AG04450 (cell line): ENCODE measurements at regions not wholly inside any gene's neighbourhood (a gene's known extent, or its start where the extent isn't known, plus 50 kb on each side); places are given as distances from the start of the nearest gene placed in this dataset.

ENCODE experiments used
- CTCF ChIA-PET: fragments of 300-600, 350-600 bp; formaldehyde crosslinking; extraction: SDS; loops from one replicate; lab custom pipeline; 2022; ENCODE audit warnings: antibody characterized with exemption, inconsistent platforms; lab: Charles Lee
- POLR2A ChIA-PET: fragments of 350-600 bp; formaldehyde crosslinking; extraction: SDS; loops from one replicate; lab custom pipeline; 2021; ENCODE audit warnings: antibody characterized with exemption, inconsistent platforms; lab: Yijun Ruan, JAX
- DNase-seq: peaks from one replicate; pipeline ENCODE4 v3.0.0-alpha.2; 2011; ENCODE audit warnings: low read depth, low spot score
- H3K27ac ChIP-seq: one replicate; pipeline ENCODE4 v1.5.1; 2012; ENCODE audit warnings: low read depth, low read length, control low read depth
- H3K27me3 ChIP-seq: one replicate; pipeline ENCODE4 v1.6.0; 2012; ENCODE audit warnings: low read length; ENCODE audit not compliant: control insufficient read depth, insufficient read depth
- H3K4me3 ChIP-seq: 2 replicates; pipeline ENCODE4 v1.5.1; 2011; ENCODE audit warnings: mild to moderate bottlenecking, low read depth, low read length, control low read depth
- H3K9me3 ChIP-seq: 2 replicates; pipeline ENCODE4 v1.5.1; 2012; ENCODE audit warnings: low read length; ENCODE audit not compliant: control insufficient read depth, insufficient read depth
- CTCF ChIP-seq: IDR thresholded peaks from 2 replicates; pipeline ENCODE4 v1.5.1; 2011; ENCODE audit warnings: low read depth, low read length, control low read depth, inconsistent platforms

GRCh38 chr11:104657083-104657482 is 241.2 kb downstream of the CASP12 start:
- ChIA-PET POLR2A (no interaction called here), CTCF (no interaction called here)
- TF ChIP-seq CTCF = no peak
- H3K9me3 ChIP-seq = no peaks in the 10 kb centered on the region; the same call in 1 of the 2 replicates
- no peak overlapping the region for H3K4me3 ChIP-seq
- DNase-seq = no peak
- no peaks in the 10 kb centered on the region for H3K27me3 ChIP-seq
- no peak overlapping the region for H3K27ac ChIP-seq

GRCh38 chr11:104655066-104655465 is 243.2 kb downstream of the CASP12 start:
- CTCF ChIA-PET = no interaction called here
- no peak overlapping the region for H3K4me3 ChIP-seq
- no peak for TF ChIP-seq CTCF
- H3K9me3 ChIP-seq = peaks cover 5% of the 10 kb centered on the region
- H3K27me3 ChIP-seq = no peaks in the 10 kb centered on the region
- POLR2A ChIA-PET = no interaction called here
- H3K27ac ChIP-seq = no peak overlapping the region
- no peak for DNase-seq

- CTCF ChIA-PET = no interaction called here
These were observed 244.0 kb downstream of the CASP12 start for GRCh38 chr11:104654181-104654813.

GRCh38 chr11:104653407-104653806 is 244.9 kb downstream of the CASP12 start:
- Histone ChIP-seq H3K27me3 (no peaks in the 10 kb centered on the region), H3K27ac (no peak overlapping the region), H3K4me3 (no peak overlapping the region), H3K9me3 (peaks cover 5% of the 10 kb centered on the region)
- no peak for DNase-seq
- CTCF ChIA-PET = no interaction called here
- POLR2A ChIA-PET = no interaction called here
- no peak for TF ChIP-seq CTCF

More at GRCh38 chr11:104654181-104654813, 244.0 kb downstream of the CASP12 start:
- Histone ChIP-seq H3K27ac (no peak overlapping the region), H3K27me3 (no peaks in the 10 kb centered on the region), H3K9me3 (peaks cover 5% of the 10 kb centered on the region), H3K4me3 (no peak overlapping the region)
- POLR2A ChIA-PET = no interaction called here
- TF ChIP-seq CTCF = no peak
- no peak for DNase-seq

GRCh38 chr11:104652996-104653395 is 245.3 kb downstream of the CASP12 start:
- no peak overlapping the region for H3K4me3 ChIP-seq
- DNase-seq = no peak
- no peak for TF ChIP-seq CTCF
- CTCF ChIA-PET = no interaction called here
- H3K27ac ChIP-seq = no peak overlapping the region
- H3K27me3 ChIP-seq = no peaks in the 10 kb centered on the region
- POLR2A ChIA-PET = no interaction called here
- H3K9me3 ChIP-seq = peaks cover 5% of the 10 kb centered on the region; the same call in 1 of the 2 replicates
